T-helper 2 cell treated with Interferon-gamma antibody and Interleukin-4, amounts not matched to agents 5 μg/mL and 100 μg/mL, for 36 hours (primary cell): ENCODE measurements at regions not wholly inside any gene's neighbourhood (a gene's known extent, or its start where the extent isn't known, plus 50 kb on each side); places are given as distances from the start of the nearest gene placed in this dataset.

Experiments
- DNase-seq: peaks from one replicate; pipeline ENCODE4 v3.0.0; 2021; ENCODE audit warnings: low spot score
- H3K27ac Mint-ChIP-seq: one replicate; pipeline ENCODE4 v1.8.0; 2021; ENCODE audit warnings: mild to moderate bottlenecking, mixed read lengths
- H3K27me3 Mint-ChIP-seq: one replicate; pipeline ENCODE4 v1.8.0; 2021; ENCODE audit warnings: low read depth, mixed read lengths
- H3K36me3 Mint-ChIP-seq: one replicate; pipeline ENCODE4 v1.8.0; 2021; ENCODE audit warnings: low read depth, mixed read lengths
- H3K4me1 Mint-ChIP-seq: one replicate; pipeline ENCODE4 v1.8.0; 2021; ENCODE audit warnings: low read depth, mixed read lengths
- H3K4me3 Mint-ChIP-seq: one replicate; pipeline ENCODE4 v1.8.0; 2022; ENCODE audit warnings: mild to moderate bottlenecking, moderate library complexity, mixed read lengths
- H3K9me3 Mint-ChIP-seq: one replicate; pipeline ENCODE4 v1.8.0; 2021; ENCODE audit warnings: mixed read lengths

- Mint-ChIP-seq H3K4me1 (no peaks in the 10 kb centered on the region), H3K27ac (no peak overlapping the region), H3K27me3 (no peaks in the 10 kb centered on the region), H3K36me3 (no peaks in the 10 kb centered on the region), H3K4me3 (no peak overlapping the region), H3K9me3 (no peaks in the 10 kb centered on the region)
- DNase-seq, result no peak
These were observed 597.7 kb downstream of the OTOL1 start for GRCh38 chr3:162094301-162094700.

- DNase-seq, result no peak
- no peaks in the 10 kb centered on the region for H3K9me3 Mint-ChIP-seq
- no peak overlapping the region for H3K4me3 Mint-ChIP-seq
- H3K27me3 Mint-ChIP-seq, result no peaks in the 10 kb centered on the region
- H3K4me1 Mint-ChIP-seq, result no peaks in the 10 kb centered on the region
- no peak overlapping the region for H3K27ac Mint-ChIP-seq
- no peaks in the 10 kb centered on the region for H3K36me3 Mint-ChIP-seq
These were observed 600.3 kb downstream of the OTOL1 start for GRCh38 chr3:162096874-162097273.

GRCh38 chr3:162103808-162104207, 607.2 kb downstream of the OTOL1 start:
- no peak for DNase-seq
- Mint-ChIP-seq H3K4me3 (no peak overlapping the region), H3K4me1 (no peaks in the 10 kb centered on the region), H3K36me3 (no peaks in the 10 kb centered on the region), H3K9me3 (no peaks in the 10 kb centered on the region), H3K27ac (no peak overlapping the region), H3K27me3 (no peaks in the 10 kb centered on the region)

- Mint-ChIP-seq H3K27ac (no peak overlapping the region), H3K36me3 (no peaks in the 10 kb centered on the region), H3K4me1 (no peaks in the 10 kb centered on the region), H3K4me3 (no peak overlapping the region), H3K27me3 (no peaks in the 10 kb centered on the region), H3K9me3 (no peaks in the 10 kb centered on the region)
- DNase-seq, result no peak
These were observed 615.3 kb downstream of the OTOL1 start for GRCh38 chr3:162111861-162112260.

GRCh38 chr3:162112719-162113118, 616.1 kb downstream of the OTOL1 start:
- no peaks in the 10 kb centered on the region for H3K4me1 Mint-ChIP-seq
- no peak overlapping the region for H3K4me3 Mint-ChIP-seq
- no peaks in the 10 kb centered on the region for H3K9me3 Mint-ChIP-seq
- no peak overlapping the region for H3K27ac Mint-ChIP-seq
- no peaks in the 10 kb centered on the region for H3K36me3 Mint-ChIP-seq
- H3K27me3 Mint-ChIP-seq, result no peaks in the 10 kb centered on the region
- no peak for DNase-seq

GRCh38 chr3:162117961-162118360, 621.4 kb downstream of the OTOL1 start:
- Mint-ChIP-seq H3K4me3 (no peak overlapping the region), H3K27ac (no peak overlapping the region), H3K36me3 (no peaks in the 10 kb centered on the region), H3K27me3 (no peaks in the 10 kb centered on the region), H3K9me3 (peaks cover 3% of the 10 kb centered on the region), H3K4me1 (no peaks in the 10 kb centered on the region)
- DNase-seq, result no peak

- Mint-ChIP-seq H3K4me3 (no peak overlapping the region), H3K36me3 (no peaks in the 10 kb centered on the region), H3K4me1 (no peaks in the 10 kb centered on the region), H3K27me3 (no peaks in the 10 kb centered on the region), H3K9me3 (peaks cover 3% of the 10 kb centered on the region), H3K27ac (no peak overlapping the region)
- DNase-seq, result no peak
These were observed 623.0 kb downstream of the OTOL1 start for GRCh38 chr3:162119651-162120050.

GRCh38 chr3:162122405-162122804, 625.8 kb downstream of the OTOL1 start:
- no peak for DNase-seq
- Mint-ChIP-seq H3K36me3 (no peaks in the 10 kb centered on the region), H3K27ac (no peak overlapping the region), H3K4me3 (no peak overlapping the region), H3K27me3 (no peaks in the 10 kb centered on the region), H3K4me1 (no peaks in the 10 kb centered on the region), H3K9me3 (peaks cover 3% of the 10 kb centered on the region)

GRCh38 chr3:162125790-162126189, 629.2 kb downstream of the OTOL1 start:
- Mint-ChIP-seq H3K27me3 (no peaks in the 10 kb centered on the region), H3K4me3 (no peak overlapping the region), H3K4me1 (no peaks in the 10 kb centered on the region), H3K9me3 (no peaks in the 10 kb centered on the region), H3K36me3 (no peaks in the 10 kb centered on the region), H3K27ac (no peak overlapping the region)
- DNase-seq, result no peak

- no peaks in the 10 kb centered on the region for H3K9me3 Mint-ChIP-seq
- no peak overlapping the region for H3K4me3 Mint-ChIP-seq
- H3K4me1 Mint-ChIP-seq, result peaks cover 3% of the 10 kb centered on the region
- no peak overlapping the region for H3K27ac Mint-ChIP-seq
- DNase-seq, result no peak
- H3K27me3 Mint-ChIP-seq, result no peaks in the 10 kb centered on the region
- no peaks in the 10 kb centered on the region for H3K36me3 Mint-ChIP-seq
These were observed 634.0 kb downstream of the OTOL1 start for GRCh38 chr3:162130582-162130981.

- H3K36me3 Mint-ChIP-seq, result no peaks in the 10 kb centered on the region
- H3K27me3 Mint-ChIP-seq, result no peaks in the 10 kb centered on the region
- no peak overlapping the region for H3K4me3 Mint-ChIP-seq
- no peak for DNase-seq
- no peak overlapping the region for H3K27ac Mint-ChIP-seq
- H3K9me3 Mint-ChIP-seq, result no peaks in the 10 kb centered on the region
- H3K4me1 Mint-ChIP-seq, result peaks cover 3% of the 10 kb centered on the region
These were observed 636.4 kb downstream of the OTOL1 start for GRCh38 chr3:162132981-162133380.

- Mint-ChIP-seq H3K4me1 (peaks cover 3% of the 10 kb centered on the region), H3K27me3 (no peaks in the 10 kb centered on the region), H3K4me3 (no peak overlapping the region), H3K9me3 (no peaks in the 10 kb centered on the region), H3K36me3 (no peaks in the 10 kb centered on the region), H3K27ac (peak overlapping the region; percentile 8)
- DNase-seq, result peak; percentile 4
These were observed 638.0 kb downstream of the OTOL1 start for GRCh38 chr3:162134571-162134970.

GRCh38 chr3:162136136-162136535, 639.5 kb downstream of the OTOL1 start:
- Mint-ChIP-seq H3K27ac (no peak overlapping the region), H3K4me3 (no peak overlapping the region), H3K4me1 (peaks cover 3% of the 10 kb centered on the region), H3K27me3 (no peaks in the 10 kb centered on the region), H3K36me3 (no peaks in the 10 kb centered on the region), H3K9me3 (no peaks in the 10 kb centered on the region)
- no peak for DNase-seq

- H3K27me3 Mint-ChIP-seq, result no peaks in the 10 kb centered on the region
- no peaks in the 10 kb centered on the region for H3K36me3 Mint-ChIP-seq
- H3K4me1 Mint-ChIP-seq, result peaks cover 3% of the 10 kb centered on the region
These were observed 641.9 kb downstream of the OTOL1 start for GRCh38 chr3:162138509-162138908.

GRCh38 chr3:162139841-162140240, 643.2 kb downstream of the OTOL1 start:
- H3K36me3 Mint-ChIP-seq, result no peaks in the 10 kb centered on the region
- DNase-seq, result no peak
- H3K4me3 Mint-ChIP-seq, result no peak overlapping the region
- H3K9me3 Mint-ChIP-seq, result no peaks in the 10 kb centered on the region
- H3K4me1 Mint-ChIP-seq, result no peaks in the 10 kb centered on the region
- H3K27ac Mint-ChIP-seq, result no peak overlapping the region
- no peaks in the 10 kb centered on the region for H3K27me3 Mint-ChIP-seq

More at GRCh38 chr3:162138509-162138908, 641.9 kb downstream of the OTOL1 start:
- DNase-seq, result no peak
- Mint-ChIP-seq H3K27ac (no peak overlapping the region), H3K9me3 (no peaks in the 10 kb centered on the region), H3K4me3 (no peak overlapping the region)
